Activated CD4-positive, alpha-beta T cell treated with anti-CD3 and anti-CD28 coated beads, Interleukin-2, amount 10 ng/mL, durations not matched to agents 24 days and 14 days (primary cell): ENCODE measurements at regions not wholly inside any gene's neighbourhood (a gene's known extent, or its start where the extent isn't known, plus 50 kb on each side); places are given as distances from the start of the nearest gene placed in this dataset.

Source experiments
- DNase-seq: peaks from one replicate; pipeline ENCODE4 v3.0.0; 2022
- H3K27ac Mint-ChIP-seq: one replicate; pipeline ENCODE4 v1.8.0; 2022; ENCODE audit warnings: mild to moderate bottlenecking, mixed read lengths
- H3K27me3 Mint-ChIP-seq: one replicate; pipeline ENCODE4 v1.8.0; 2022; ENCODE audit warnings: mixed read lengths
- H3K36me3 Mint-ChIP-seq: one replicate; pipeline ENCODE4 v1.8.0; 2022; ENCODE audit warnings: low read depth, mild to moderate bottlenecking, mixed read lengths
- H3K4me1 Mint-ChIP-seq: one replicate; pipeline ENCODE4 v1.8.0; 2021; ENCODE audit warnings: mixed read lengths
- H3K4me3 Mint-ChIP-seq: one replicate; pipeline ENCODE4 v1.8.0; 2022; ENCODE audit warnings: mild to moderate bottlenecking, moderate library complexity, mixed read lengths
- H3K9me3 Mint-ChIP-seq: one replicate; pipeline ENCODE4 v1.8.0; 2021; ENCODE audit warnings: mixed read lengths
- intact Hi-C: fragments of 100-400 bp; cut with micrococcal nuclease; formaldehyde crosslinking; loops from one replicate; pipeline ENCODE4 v1.15.1; 2023

DNA sequence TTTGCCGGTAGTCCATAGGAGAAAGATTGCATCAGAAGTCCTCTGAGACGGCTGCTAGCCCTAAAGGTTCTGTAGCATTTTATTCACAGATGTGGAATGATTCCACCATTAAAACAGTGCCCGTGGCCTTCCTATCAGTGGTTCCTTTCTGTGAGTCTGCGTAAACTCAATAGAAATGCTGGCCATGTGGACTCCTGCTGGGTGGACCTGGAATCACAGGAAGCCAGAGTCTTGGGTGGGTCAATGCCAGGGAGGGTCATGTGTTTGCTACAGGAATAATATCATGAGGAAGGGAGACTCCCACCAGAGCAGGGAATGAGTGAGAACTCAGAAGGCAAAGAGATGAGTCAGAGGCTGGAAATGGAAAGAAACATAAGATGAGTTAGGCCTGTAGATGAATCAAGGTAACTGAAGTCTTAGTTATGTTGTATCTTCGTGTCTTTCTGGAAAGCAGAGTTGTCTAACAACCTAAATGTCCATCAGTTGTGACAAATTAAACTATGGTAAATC, 410.4 kb upstream of the AUTS2 start:
- H3K4me1 Mint-ChIP-seq = no peaks in the 10 kb centered on the region
- intact Hi-C loops = no loop called here
- no peak overlapping the region for H3K27ac Mint-ChIP-seq
- no peaks in the 10 kb centered on the region for H3K27me3 Mint-ChIP-seq
- no peak overlapping the region for H3K4me3 Mint-ChIP-seq
- H3K36me3 Mint-ChIP-seq = no peaks in the 10 kb centered on the region
- H3K9me3 Mint-ChIP-seq = peaks cover 11% of the 10 kb centered on the region
- no peak for DNase-seq

DNA sequence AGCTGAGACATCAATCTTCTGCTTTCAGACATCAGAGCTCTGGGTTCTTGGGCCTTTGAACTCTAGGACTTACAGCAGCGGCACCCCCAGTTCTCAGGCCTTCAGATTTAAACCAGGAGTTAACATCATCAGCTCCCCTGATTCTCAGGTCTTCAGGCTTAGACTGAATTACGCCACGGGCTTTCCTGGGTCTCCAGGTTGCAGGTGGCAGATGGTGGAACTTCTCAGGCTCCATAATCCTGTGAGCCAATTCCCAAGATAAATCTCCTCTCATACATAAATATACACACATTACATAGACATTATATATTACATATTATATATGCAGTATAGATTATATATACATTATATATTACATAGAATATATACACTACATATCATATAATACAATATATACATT, 408.9 kb upstream of the AUTS2 start:
- intact Hi-C loops = no loop called here
- H3K4me1 Mint-ChIP-seq = no peaks in the 10 kb centered on the region
- no peaks in the 10 kb centered on the region for H3K27me3 Mint-ChIP-seq
- H3K4me3 Mint-ChIP-seq = no peak overlapping the region
- H3K9me3 Mint-ChIP-seq = peaks cover 16% of the 10 kb centered on the region
- no peaks in the 10 kb centered on the region for H3K36me3 Mint-ChIP-seq
- DNase-seq = no peak
- H3K27ac Mint-ChIP-seq = no peak overlapping the region

DNA sequence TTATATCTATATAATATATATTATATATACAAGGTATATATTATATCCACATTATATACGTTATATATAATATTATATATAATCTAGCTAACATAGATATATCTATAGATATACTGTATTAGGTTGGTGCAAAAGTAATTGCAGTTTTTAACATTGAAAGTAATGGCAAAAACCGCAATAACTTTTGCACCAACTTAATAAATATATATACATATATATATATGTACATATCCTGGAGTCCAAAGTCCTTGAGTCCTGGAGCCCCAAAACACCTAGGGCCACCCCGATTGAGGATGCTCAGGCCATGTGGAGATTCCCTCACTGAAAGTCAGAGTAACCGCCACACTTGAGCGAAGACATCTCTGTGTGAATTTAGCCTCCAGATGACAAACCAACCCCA, 408.2 kb upstream of the AUTS2 start:
- no peak overlapping the region for H3K27ac Mint-ChIP-seq
- intact Hi-C loops = no loop called here

DNA sequence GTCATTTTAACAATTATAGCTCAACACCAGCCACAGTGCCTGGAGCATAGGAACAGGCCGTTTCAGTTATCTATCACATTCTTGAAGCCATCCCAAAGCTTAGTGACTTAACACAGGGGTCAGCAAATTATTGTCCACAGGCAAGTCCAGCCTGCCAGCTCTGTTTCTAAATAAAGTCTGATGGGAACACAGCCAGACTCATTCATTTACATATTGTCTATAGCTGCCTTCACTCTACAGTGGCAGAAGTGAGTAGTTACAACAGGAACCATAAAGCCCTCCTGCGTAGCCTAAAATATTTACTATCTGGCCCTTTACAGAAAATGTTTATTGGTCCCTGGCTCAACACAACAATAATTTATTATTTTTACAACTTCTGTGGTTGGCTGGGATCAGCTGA, 407.5 kb upstream of the AUTS2 start:
- Mint-ChIP-seq H3K4me1 (no peaks in the 10 kb centered on the region), H3K4me3 (no peak overlapping the region), H3K9me3 (peaks cover 16% of the 10 kb centered on the region), H3K36me3 (no peaks in the 10 kb centered on the region), H3K27me3 (no peaks in the 10 kb centered on the region), H3K27ac (no peak overlapping the region)
- intact Hi-C loops = no loop called here
- DNase-seq = no peak

More for the DNA sequence above, 408.2 kb upstream of the AUTS2 start:
- Mint-ChIP-seq H3K4me1 (no peaks in the 10 kb centered on the region), H3K36me3 (no peaks in the 10 kb centered on the region), H3K27me3 (no peaks in the 10 kb centered on the region), H3K4me3 (no peak overlapping the region), H3K9me3 (peaks cover 16% of the 10 kb centered on the region)
- DNase-seq = no peak

- Mint-ChIP-seq H3K27me3 (no peaks in the 10 kb centered on the region), H3K4me1 (no peaks in the 10 kb centered on the region), H3K36me3 (no peaks in the 10 kb centered on the region), H3K4me3 (no peak overlapping the region), H3K27ac (no peak overlapping the region), H3K9me3 (peaks cover 9% of the 10 kb centered on the region)
- intact Hi-C loops = no loop called here
- DNase-seq = no peak
Observed at GRCh38 chr7:69192134-69192533, 406.1 kb upstream of the AUTS2 start.

DNA sequence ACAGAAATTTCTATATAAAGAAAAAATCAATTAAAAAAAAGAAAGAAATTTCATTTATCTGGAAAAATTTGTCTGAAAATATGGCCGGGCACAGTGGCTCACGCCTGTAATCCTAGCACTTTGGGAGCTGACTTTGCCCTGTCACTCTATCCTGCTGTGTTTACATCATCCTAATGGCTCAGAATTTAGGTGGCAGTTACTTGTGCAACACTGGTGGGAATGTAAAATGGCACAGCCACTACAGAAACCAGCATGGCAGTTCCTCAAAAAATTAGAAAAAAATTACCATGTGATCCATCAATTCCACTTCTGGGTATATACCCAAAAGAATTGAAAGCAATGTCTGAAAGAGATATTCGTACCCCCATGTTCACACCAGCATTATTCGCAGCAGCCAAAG, 405.2 kb upstream of the AUTS2 start:
- no peaks in the 10 kb centered on the region for H3K36me3 Mint-ChIP-seq
- DNase-seq = no peak
- no peaks in the 10 kb centered on the region for H3K27me3 Mint-ChIP-seq
- no peak overlapping the region for H3K4me3 Mint-ChIP-seq
- intact Hi-C loops = no loop called here
- H3K27ac Mint-ChIP-seq = no peak overlapping the region
- peaks cover 9% of the 10 kb centered on the region for H3K9me3 Mint-ChIP-seq
- no peaks in the 10 kb centered on the region for H3K4me1 Mint-ChIP-seq

DNA sequence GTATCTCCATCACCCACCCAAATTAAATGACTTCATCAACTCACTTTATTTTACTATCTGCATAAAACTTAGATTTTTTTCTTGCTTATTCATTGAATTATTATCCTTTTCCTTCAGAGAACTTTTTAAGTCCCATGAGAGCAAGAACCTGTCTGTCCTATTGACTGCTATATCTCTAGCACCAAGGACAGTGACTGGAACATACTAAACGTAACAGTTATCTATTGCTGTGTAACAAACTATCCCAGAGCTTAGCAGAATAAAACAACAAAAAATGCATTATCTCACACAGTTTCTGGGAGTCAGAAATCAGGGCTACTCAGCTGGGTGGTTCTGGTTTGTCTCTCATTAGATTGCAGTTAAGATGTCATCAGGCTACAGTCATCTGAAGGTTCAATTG, 401.7 kb upstream of the AUTS2 start:
- H3K4me3 Mint-ChIP-seq = no peak overlapping the region
- H3K27ac Mint-ChIP-seq = no peak overlapping the region
- intact Hi-C loops = no loop called here
- DNase-seq = no peak
- no peaks in the 10 kb centered on the region for H3K27me3 Mint-ChIP-seq
- H3K36me3 Mint-ChIP-seq = no peaks in the 10 kb centered on the region
- peaks cover 19% of the 10 kb centered on the region for H3K9me3 Mint-ChIP-seq
- H3K4me1 Mint-ChIP-seq = no peaks in the 10 kb centered on the region

DNA sequence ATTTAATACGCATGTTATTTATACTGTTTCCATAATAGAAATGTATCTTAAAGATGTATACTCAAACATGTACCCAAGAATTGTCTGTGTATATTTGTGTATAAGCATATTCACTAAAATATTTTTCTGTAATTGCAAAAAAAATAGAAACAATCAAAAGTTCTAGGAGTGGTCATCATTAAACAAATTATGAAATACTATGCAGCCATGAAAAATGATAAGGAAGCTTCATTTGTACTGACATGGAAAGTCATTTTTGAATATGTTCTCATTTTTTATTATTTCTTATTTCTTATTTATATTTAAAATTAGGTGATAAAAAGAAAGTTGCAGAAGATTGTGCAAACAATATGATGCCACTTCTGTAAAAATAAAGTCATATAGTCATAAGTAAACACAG, 400.0 kb upstream of the AUTS2 start:
- DNase-seq = no peak
- Mint-ChIP-seq H3K27ac (no peak overlapping the region), H3K4me1 (no peaks in the 10 kb centered on the region), H3K36me3 (no peaks in the 10 kb centered on the region), H3K9me3 (peaks cover 19% of the 10 kb centered on the region), H3K4me3 (no peak overlapping the region), H3K27me3 (no peaks in the 10 kb centered on the region)
- intact Hi-C loops = no loop called here

DNA sequence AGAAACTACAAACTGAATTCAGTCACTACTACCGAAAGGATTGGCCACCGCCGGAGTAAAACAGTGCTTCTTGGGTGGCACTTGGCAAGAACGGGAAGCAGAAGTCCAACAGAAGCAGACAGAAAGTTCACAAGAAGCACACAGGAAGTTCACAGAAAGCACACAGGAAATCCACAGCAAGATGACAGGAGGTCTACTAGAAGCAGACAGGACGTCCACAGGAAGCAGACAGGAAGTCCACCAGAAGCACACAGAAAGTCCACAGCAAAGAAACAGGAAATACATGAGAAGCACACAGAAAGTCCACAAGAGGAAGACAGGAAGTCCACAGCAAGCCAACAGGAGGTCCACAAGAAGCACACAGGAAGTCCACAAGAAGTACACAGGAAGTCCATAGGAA, 399.2 kb upstream of the AUTS2 start:
- H3K4me3 Mint-ChIP-seq = no peak overlapping the region
- H3K4me1 Mint-ChIP-seq = no peaks in the 10 kb centered on the region
- H3K27ac Mint-ChIP-seq = no peak overlapping the region
- H3K27me3 Mint-ChIP-seq = no peaks in the 10 kb centered on the region
- H3K36me3 Mint-ChIP-seq = no peaks in the 10 kb centered on the region
- peaks cover 14% of the 10 kb centered on the region for H3K9me3 Mint-ChIP-seq
- no peak for DNase-seq
- intact Hi-C loops = no loop called here

DNA sequence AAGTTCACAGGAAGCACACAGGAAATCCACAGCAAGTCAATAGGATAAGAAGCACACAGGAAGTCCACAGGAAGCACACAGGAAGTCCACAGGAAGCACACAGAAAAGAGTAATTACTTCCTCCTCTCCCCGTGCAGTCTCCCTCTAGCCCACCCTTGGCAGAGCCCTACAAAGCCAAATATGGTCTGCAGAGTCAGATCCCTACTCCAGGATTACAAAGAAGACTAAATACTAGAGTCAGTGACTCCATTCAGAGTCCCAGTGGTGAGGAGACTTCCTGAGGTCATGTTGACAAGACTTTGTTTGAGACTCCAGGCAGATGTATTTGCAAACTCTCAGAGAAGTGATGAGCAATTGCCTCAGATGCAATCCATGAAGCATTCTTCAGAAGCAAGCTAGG, 398.6 kb upstream of the AUTS2 start:
- Mint-ChIP-seq H3K27me3 (no peaks in the 10 kb centered on the region), H3K4me3 (no peak overlapping the region), H3K27ac (no peak overlapping the region), H3K4me1 (no peaks in the 10 kb centered on the region), H3K9me3 (peaks cover 14% of the 10 kb centered on the region), H3K36me3 (no peaks in the 10 kb centered on the region)
- intact Hi-C loops = no loop called here
- no peak for DNase-seq

DNA sequence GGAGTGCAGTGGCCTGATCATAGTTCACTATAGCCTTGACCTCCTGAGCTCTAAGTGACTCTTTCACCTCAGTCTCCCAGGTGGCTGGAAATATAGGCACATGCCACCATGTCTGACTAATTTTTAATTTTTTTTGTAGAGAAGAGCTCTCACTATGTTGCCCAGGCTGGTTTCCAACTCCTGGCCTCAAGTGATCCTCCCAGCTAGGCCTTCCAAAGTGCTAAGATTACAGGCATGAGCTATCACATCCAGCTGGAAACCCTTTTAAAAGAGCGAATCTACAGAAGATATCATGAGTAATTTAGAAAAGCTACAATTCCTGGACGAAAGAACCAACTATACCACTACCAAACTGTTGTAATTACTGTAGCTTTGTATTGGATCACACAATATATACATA, 394.4 kb upstream of the AUTS2 start:
- no peaks in the 10 kb centered on the region for H3K36me3 Mint-ChIP-seq
- H3K4me3 Mint-ChIP-seq = no peak overlapping the region
- intact Hi-C loops = no loop called here

GRCh38 chr7:69204943-69205342, 393.3 kb upstream of the AUTS2 start:
- Mint-ChIP-seq H3K36me3 (no peaks in the 10 kb centered on the region), H3K27ac (no peak overlapping the region), H3K4me1 (no peaks in the 10 kb centered on the region), H3K4me3 (no peak overlapping the region), H3K9me3 (peaks cover 14% of the 10 kb centered on the region), H3K27me3 (no peaks in the 10 kb centered on the region)
- intact Hi-C loops = no loop called here
- DNase-seq = no peak

More for the DNA sequence above, 394.4 kb upstream of the AUTS2 start:
- no peak for DNase-seq
- H3K9me3 Mint-ChIP-seq = peaks cover 23% of the 10 kb centered on the region
- no peak overlapping the region for H3K27ac Mint-ChIP-seq
- H3K27me3 Mint-ChIP-seq = no peaks in the 10 kb centered on the region
- no peaks in the 10 kb centered on the region for H3K4me1 Mint-ChIP-seq

GRCh38 chr7:69205581-69205980, 392.7 kb upstream of the AUTS2 start:
- H3K27me3 Mint-ChIP-seq = no peaks in the 10 kb centered on the region
- no peak overlapping the region for H3K4me3 Mint-ChIP-seq
- peaks cover 13% of the 10 kb centered on the region for H3K9me3 Mint-ChIP-seq
- intact Hi-C loops = no loop called here
- H3K4me1 Mint-ChIP-seq = no peaks in the 10 kb centered on the region
- DNase-seq = no peak
- no peak overlapping the region for H3K27ac Mint-ChIP-seq
- no peaks in the 10 kb centered on the region for H3K36me3 Mint-ChIP-seq

GRCh38 chr7:69208276-69208675, 390.0 kb upstream of the AUTS2 start:
- no peak overlapping the region for H3K4me3 Mint-ChIP-seq
- no peak for DNase-seq
- no peaks in the 10 kb centered on the region for H3K27me3 Mint-ChIP-seq
- H3K36me3 Mint-ChIP-seq = no peaks in the 10 kb centered on the region
- H3K27ac Mint-ChIP-seq = no peak overlapping the region
- intact Hi-C loops = no loop called here
- H3K4me1 Mint-ChIP-seq = no peaks in the 10 kb centered on the region
- H3K9me3 Mint-ChIP-seq = peaks cover 13% of the 10 kb centered on the region

- Mint-ChIP-seq H3K9me3 (peaks cover 13% of the 10 kb centered on the region), H3K27ac (no peak overlapping the region), H3K4me1 (no peaks in the 10 kb centered on the region), H3K4me3 (no peak overlapping the region), H3K27me3 (no peaks in the 10 kb centered on the region), H3K36me3 (no peaks in the 10 kb centered on the region)
- no peak for DNase-seq
- intact Hi-C loops = no loop called here
Observed at GRCh38 chr7:69208848-69209247, 389.4 kb upstream of the AUTS2 start.
